IMR-90 (cell line): ENCODE measurements at regions not wholly inside any gene's neighbourhood (a gene's known extent, or its start where the extent isn't known, plus 50 kb on each side); places are given as distances from the start of the nearest gene placed in this dataset.

Experiments
- ATAC-seq: fragments of 200-7000 bp; cut with Tn5 transposase; 2 replicates; pipeline ENCODE4 v1.9.1; 2020; ENCODE audit warnings: low read depth, mild to moderate bottlenecking, moderate library complexity
- BruUV-seq: library from RNA; stranded (reverse); fragments of 400-500 nt; replicated peaks from 2 replicates; lab custom pipeline; 2021; lab: Mats Ljungman, UMichigan
- CTCF ChIA-PET: fragments of 300-600 bp; formaldehyde crosslinking; extraction: SDS; loops from one replicate; lab custom pipeline; 2021; ENCODE audit warnings: antibody characterized with exemption; lab: Yijun Ruan, JAX
- POLR2A ChIA-PET: fragments of 300-600 bp; sonication (Branson Sonifier 250); formaldehyde crosslinking; loops from one replicate; lab custom pipeline; 2022; ENCODE audit warnings: antibody characterized with exemption; ENCODE audit not compliant: unreplicated experiment; lab: Charles Lee
- DNase-seq: peaks from one replicate; pipeline ENCODE4 v3.0.0; 2013
- H2AFZ ChIP-seq: replicated peaks from 2 replicates; pipeline ENCODE3; 2013; ENCODE audit warnings: low read length, mild to moderate bottlenecking; ENCODE audit not compliant: poor library complexity
- H2AK5ac ChIP-seq: 2 replicates; pipeline ENCODE4 v1.6.1; 2013; ENCODE audit warnings: low read depth, low read length, inconsistent platforms
- H2AK9ac ChIP-seq: replicated peaks from 2 replicates; pipeline ENCODE3; 2013; ENCODE audit warnings: mild to moderate bottlenecking, low read depth, low read length, moderate library complexity; ENCODE audit not compliant: poor library complexity
- H2BK120ac ChIP-seq: 2 replicates; pipeline ENCODE4 v1.6.1; 2013; ENCODE audit warnings: low read depth, low read length, inconsistent platforms
- H2BK15ac ChIP-seq: 3 replicates; pipeline ENCODE4 v1.6.1; 2013; ENCODE audit warnings: low read depth, low read length, inconsistent platforms
- H2BK20ac ChIP-seq: 2 replicates; pipeline ENCODE4 v1.6.1; 2013; ENCODE audit warnings: low read depth, mild to moderate bottlenecking, inconsistent platforms, low read length, moderate library complexity
- H2BK5ac ChIP-seq: 2 replicates; pipeline ENCODE4 v1.6.1; 2013; ENCODE audit warnings: mild to moderate bottlenecking, low read depth, low read length, inconsistent platforms; ENCODE audit not compliant: poor library complexity, severe bottlenecking
- H3K14ac ChIP-seq: replicated peaks from 2 replicates; pipeline ENCODE4 v1.6.1; 2013; ENCODE audit warnings: low read depth, low read length, inconsistent platforms
- H3K18ac ChIP-seq: 2 replicates; pipeline ENCODE4 v1.6.1; 2013; ENCODE audit warnings: low read depth, low read length, control low read depth
- H3K23ac ChIP-seq: 2 replicates; pipeline ENCODE4 v1.6.1; 2013; ENCODE audit warnings: low read depth, low read length, inconsistent platforms
- H3K27ac ChIP-seq: 2 replicates; pipeline ENCODE4 v1.5.1; 2013; ENCODE audit warnings: mild to moderate bottlenecking, control low read depth, low read length; ENCODE audit not compliant: insufficient read depth
- H3K27me3 ChIP-seq: 2 replicates; pipeline ENCODE4 v1.6.1; 2013; ENCODE audit warnings: low read length; ENCODE audit not compliant: control insufficient read depth, insufficient read depth
- H3K36me3 ChIP-seq: 2 replicates; pipeline ENCODE4 v1.6.1; 2013; ENCODE audit warnings: low read length, mixed read lengths; ENCODE audit not compliant: control insufficient read depth, insufficient read depth
- H3K4ac ChIP-seq: 2 replicates; pipeline ENCODE4 v1.6.1; 2013; ENCODE audit warnings: low read depth, low read length, inconsistent platforms
- H3K4me1 ChIP-seq: 2 replicates; pipeline ENCODE4 v1.6.1; 2013; ENCODE audit warnings: low read length, mixed read lengths; ENCODE audit not compliant: control insufficient read depth, insufficient read depth
- H3K4me2 ChIP-seq: 2 replicates; pipeline ENCODE4 v1.6.1; 2013; ENCODE audit warnings: low read depth, mild to moderate bottlenecking, control low read depth, low read length, moderate library complexity
- H3K4me3 ChIP-seq: 2 replicates; pipeline ENCODE4 v1.5.1; 2013; ENCODE audit warnings: low read depth, mild to moderate bottlenecking, control low read depth, low read length, moderate library complexity; ENCODE audit not compliant: insufficient read depth
- H3K56ac ChIP-seq: 2 replicates; pipeline ENCODE4 v1.6.1; 2013; ENCODE audit warnings: low read length, inconsistent platforms; ENCODE audit not compliant: insufficient read depth; ENCODE audit errors: extremely low read depth
- H3K79me1 ChIP-seq, 2 experiments: 2 replicates each; pipeline ENCODE4 v1.6.1; 2013; ENCODE audit warnings: low read length in 2 of 2, inconsistent platforms in 1 of 2, low read depth in 1 of 2
- H3K9ac ChIP-seq: 2 replicates; pipeline ENCODE4 v1.6.1; 2013; ENCODE audit warnings: low read depth, low read length, control low read depth
- H3K9me1 ChIP-seq: 2 replicates; pipeline ENCODE4 v1.6.1; 2013; ENCODE audit warnings: low read length, inconsistent platforms; ENCODE audit not compliant: insufficient read depth
- H3K9me3 ChIP-seq: 2 replicates; pipeline ENCODE4 v1.6.1; 2013; ENCODE audit warnings: low read length; ENCODE audit not compliant: control insufficient read depth, insufficient read depth
- H4K20me1 ChIP-seq: 2 replicates; pipeline ENCODE4 v1.6.1; 2013; ENCODE audit warnings: low read length, inconsistent platforms; ENCODE audit not compliant: insufficient read depth
- H4K5ac ChIP-seq: 2 replicates; pipeline ENCODE4 v1.6.1; 2013; ENCODE audit warnings: mild to moderate bottlenecking, low read depth, low read length, control low read depth
- H4K8ac ChIP-seq, 2 experiments: 2 replicates each; pipeline ENCODE4 v1.6.1; 2013; ENCODE audit warnings: low read depth in 2 of 2, low read length in 2 of 2, control low read depth in 1 of 2, inconsistent platforms in 1 of 2
- H4K91ac ChIP-seq: 2 replicates; pipeline ENCODE4 v1.6.1; 2013; ENCODE audit warnings: low read depth, low read length, inconsistent platforms; ENCODE audit not compliant: insufficient read depth
- CEBPB ChIP-seq: IDR thresholded peaks from 2 replicates; pipeline ENCODE4 v1.6.1; 2012; ENCODE audit warnings: low read depth, low read length, improper control_type of control experiment
- CHD1 ChIP-seq: IDR thresholded peaks from 2 replicates; pipeline ENCODE4 v1.6.1; 2012; ENCODE audit warnings: low read depth, low read length, improper control_type of control experiment
- CTCF ChIP-seq: conservative IDR thresholded peaks from 2 replicates; pipeline ENCODE4 v1.5.1; 2012; ENCODE audit warnings: mild to moderate bottlenecking, low read depth, low read length, improper control_type of control experiment
- ELK1 ChIP-seq: fragments of 150-350 bp; IDR thresholded peaks from 2 replicates; pipeline ENCODE4 v1.6.1; 2016; ENCODE audit warnings: low read depth, mild to moderate bottlenecking, low read length, moderate library complexity, borderline replicate concordance
- MAZ ChIP-seq: IDR thresholded peaks from 2 replicates; pipeline ENCODE4 v1.6.1; 2012; ENCODE audit warnings: low read depth, mild to moderate bottlenecking, low read length, improper control_type of control experiment, moderate library complexity, borderline replicate concordance
- MXI1 ChIP-seq: IDR thresholded peaks from 2 replicates; pipeline ENCODE4 v1.6.1; 2012; ENCODE audit warnings: low read depth, mild to moderate bottlenecking, low read length, moderate library complexity, borderline replicate concordance
- NFE2L2 ChIP-seq: fragments of 150-350 bp; IDR thresholded peaks from 2 replicates; pipeline ENCODE4 v1.6.1; 2016; ENCODE audit warnings: low read depth, mild to moderate bottlenecking, low read length
- POLR2A ChIP-seq: IDR thresholded peaks from 2 replicates; pipeline ENCODE4 v1.6.1; 2012; ENCODE audit warnings: mild to moderate bottlenecking, low read depth, low read length
- RFX5 ChIP-seq: IDR thresholded peaks from 2 replicates; pipeline ENCODE4 v1.8.0; 2012; ENCODE audit warnings: low read depth, mild to moderate bottlenecking, low read length, moderate library complexity
- dilution Hi-C: fragments of 300-500 bp; cut with HindIII; formaldehyde crosslinking; loops from one replicate; pipeline ENCODE4 v1.14.3; 2018; ENCODE audit warnings: low sequenced_read_pairs; ENCODE audit not compliant: unreplicated experiment
- in situ Hi-C: fragments of 300-500 bp; cut with MboI; formaldehyde crosslinking; loops from 3 replicates; pipeline ENCODE4 v1.14.3; 2019; ENCODE audit warnings: low sequenced_read_pairs, inconsistent platforms, mixed read lengths
- intact Hi-C: fragments of 100-400 bp; cut with micrococcal nuclease; formaldehyde crosslinking; loops from 2 replicates; pipeline ENCODE4 v1.10.0; 2022

GRCh38 chr9:7640231-7640630 is 159.3 kb downstream of the DMAC1 start:
- ATAC-seq = no peak
- dilution Hi-C loops (no loop called here), intact Hi-C loops (no loop called here), in situ Hi-C loops (no loop called here)
- H3K9me3 ChIP-seq = no peaks in the 10 kb centered on the region
- ChIA-PET CTCF (no interaction called here), POLR2A (no interaction called here)
- H3K27ac ChIP-seq = no peak overlapping the region
- H2AK9ac ChIP-seq = no peak overlapping the region
- no peak for DNase-seq
- no peak overlapping the region for H2BK15ac ChIP-seq
- H2AFZ ChIP-seq = no peak overlapping the region
- H3K9me1 ChIP-seq = no peaks in the 10 kb centered on the region
- H3K23ac ChIP-seq = no peak overlapping the region
- no peak overlapping the region for H2AK5ac ChIP-seq
- H3K9ac ChIP-seq = no peak overlapping the region
- H2BK5ac ChIP-seq = no peak overlapping the region
- no TSS peak for BruUV-seq
- no peak overlapping the region for H3K14ac ChIP-seq
- no peak overlapping the region for H3K4me2 ChIP-seq
- no peak for TF ChIP-seq ELK1
- TF ChIP-seq NFE2L2 = no peak
- TF ChIP-seq CTCF = no peak
- TF ChIP-seq RFX5 = no peak
- no peak for TF ChIP-seq MAZ
- no peak for TF ChIP-seq CEBPB
- no peak for TF ChIP-seq MXI1
- no peak for TF ChIP-seq POLR2A
- no peak for TF ChIP-seq CHD1
- H3K27me3 ChIP-seq = no peaks in the 10 kb centered on the region
- no peaks in the 10 kb centered on the region for H4K20me1 ChIP-seq
- no peak overlapping the region for H4K5ac ChIP-seq
- H4K8ac ChIP-seq = no peak overlapping the region
- H3K56ac ChIP-seq = no peak overlapping the region
- H3K79me1 ChIP-seq = no peaks in the 10 kb centered on the region
- H3K36me3 ChIP-seq = no peaks in the 10 kb centered on the region
- no peak overlapping the region for H2BK120ac ChIP-seq
- no peak overlapping the region for H3K4ac ChIP-seq
- H3K4me3 ChIP-seq = no peak overlapping the region
- H2BK20ac ChIP-seq = no peak overlapping the region
- H3K18ac ChIP-seq = no peak overlapping the region
- H4K91ac ChIP-seq = no peak overlapping the region
- no peaks in the 10 kb centered on the region for H3K4me1 ChIP-seq
